Retina (tissue), 1 donor: ENCODE measurements at regions not wholly inside any gene's neighbourhood (a gene's known extent, or its start where the extent isn't known, plus 50 kb on each side); places are given as distances from the start of the nearest gene placed in this dataset.
A peak's percentile ranks its signal among the peaks of the same experiment; 100 is the strongest.
"Not testable (repeated sequence)": the region's sequence is repeated elsewhere in the genome, so short reads cannot be mapped to it uniquely, and the experiment has no call there.

Source experiments
- DNase-seq: peaks from one replicate; pipeline ENCODE4 v3.0.0-alpha.2; 2016

DNA sequence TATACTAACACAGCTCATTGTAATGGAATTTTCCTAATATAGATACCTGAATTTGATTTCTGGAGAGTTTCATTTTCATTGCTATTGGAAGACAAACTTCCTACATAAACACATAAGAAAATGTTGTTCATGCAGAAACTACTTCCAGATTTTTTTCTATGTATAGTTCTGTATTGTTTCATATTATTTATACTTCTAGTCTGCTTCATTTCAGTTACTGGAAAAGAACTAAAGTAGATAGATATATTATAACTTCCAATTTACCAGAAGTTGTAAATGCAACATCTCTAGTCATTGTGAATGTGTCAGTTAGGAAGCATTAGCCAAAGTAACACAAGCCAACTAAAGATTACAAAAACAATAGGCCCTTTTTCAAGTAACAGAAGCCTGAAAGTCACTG is 147.3 kb upstream of the ZNF385D start:
- DNase-seq = no peak

DNA sequence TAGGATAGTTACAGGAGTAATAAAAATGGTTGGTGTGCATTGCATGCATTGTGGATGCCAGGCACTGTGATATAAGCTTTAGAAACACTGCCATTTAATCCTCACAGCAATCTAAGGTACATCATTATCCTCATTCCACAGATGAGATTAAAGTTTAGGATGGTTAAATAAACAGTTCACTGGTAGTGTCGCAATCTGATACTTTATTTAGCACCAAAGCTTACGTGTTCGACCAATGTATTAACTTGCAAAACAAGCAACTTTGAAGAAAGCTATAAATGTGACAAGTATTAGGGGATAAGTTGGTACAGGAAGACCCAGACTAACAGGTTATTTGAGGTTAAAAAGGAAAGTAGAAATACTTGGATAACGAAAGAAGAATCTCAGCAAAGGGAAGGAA is 150.5 kb upstream of the ZNF385D start:
- no peak for DNase-seq

DNA sequence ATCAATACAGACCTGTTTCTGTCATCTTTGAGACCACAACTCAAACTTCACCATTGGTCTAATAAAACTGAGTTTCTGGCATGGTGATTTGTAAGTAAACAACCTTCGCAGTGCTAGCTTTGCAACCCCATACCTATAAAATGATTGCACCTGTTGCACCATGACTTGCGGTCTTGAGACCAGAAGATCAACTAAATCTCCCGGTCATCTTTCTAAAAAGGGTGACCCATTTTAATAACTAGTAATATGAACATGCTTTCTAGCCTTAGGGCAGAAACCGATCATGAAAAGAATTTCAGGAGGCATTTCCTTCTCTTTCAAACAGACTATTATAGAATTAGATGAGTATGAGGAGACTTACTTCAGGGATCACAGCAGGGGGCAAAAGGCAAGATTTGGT is 151.9 kb upstream of the ZNF385D start:
- DNase-seq = no peak

DNA sequence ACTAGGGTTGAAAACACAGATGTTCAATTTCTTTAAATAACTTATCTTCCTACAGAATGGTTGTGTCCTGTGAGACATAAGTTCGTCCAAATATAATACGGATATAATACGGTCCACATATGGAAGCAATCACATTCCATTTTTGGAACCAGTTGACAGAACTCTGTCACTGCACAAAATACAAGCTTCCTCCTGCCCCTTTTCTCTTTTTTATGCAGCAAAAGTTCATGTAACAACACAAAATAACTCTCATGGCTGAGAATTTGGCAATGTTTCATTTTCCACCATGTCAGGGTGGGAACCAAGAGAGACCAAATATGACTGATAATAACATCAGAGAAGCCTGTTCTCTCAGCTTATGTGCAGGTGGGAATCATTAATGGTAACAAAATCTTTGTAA is 158.1 kb upstream of the ZNF385D start:
- DNase-seq = no peak

DNA sequence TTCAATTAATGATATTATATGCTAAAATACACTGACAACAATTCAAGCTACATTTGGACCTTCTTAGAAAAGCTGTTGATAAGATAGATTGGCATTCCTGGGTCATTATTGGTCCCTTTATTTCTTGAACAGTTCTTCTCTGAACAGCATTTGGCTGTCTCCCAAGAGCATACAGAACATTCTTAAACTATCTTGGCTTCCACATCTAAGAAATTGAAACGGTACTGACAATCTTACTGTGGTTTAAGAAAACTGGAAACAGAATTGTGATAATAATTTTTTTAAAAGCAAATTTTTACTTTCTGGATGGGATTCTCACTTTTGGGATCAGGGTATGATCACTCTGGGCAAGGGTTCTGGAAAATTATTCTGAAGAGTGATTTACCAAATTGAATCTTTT is 161.7 kb upstream of the ZNF385D start:
- DNase-seq = no peak

DNA sequence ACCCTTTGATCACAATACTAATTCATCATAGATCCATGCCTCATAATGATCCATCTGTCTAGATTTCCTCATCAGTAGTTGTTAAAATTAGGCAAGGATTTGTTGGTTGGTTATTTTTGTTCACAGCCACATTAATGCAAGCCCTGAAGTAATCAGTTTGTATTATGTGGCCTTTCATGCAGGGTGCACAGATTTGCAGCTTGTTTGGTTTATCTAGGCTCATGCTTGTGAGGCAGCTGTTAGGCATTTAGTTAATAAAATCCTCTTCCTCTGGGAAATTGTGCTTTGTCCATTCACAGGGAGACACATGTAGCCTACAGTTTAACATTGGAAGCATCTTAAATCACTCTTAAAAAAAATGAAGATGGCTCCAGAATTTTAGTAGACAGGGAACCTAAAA is 162.8 kb upstream of the ZNF385D start:
- DNase-seq = no peak

DNA sequence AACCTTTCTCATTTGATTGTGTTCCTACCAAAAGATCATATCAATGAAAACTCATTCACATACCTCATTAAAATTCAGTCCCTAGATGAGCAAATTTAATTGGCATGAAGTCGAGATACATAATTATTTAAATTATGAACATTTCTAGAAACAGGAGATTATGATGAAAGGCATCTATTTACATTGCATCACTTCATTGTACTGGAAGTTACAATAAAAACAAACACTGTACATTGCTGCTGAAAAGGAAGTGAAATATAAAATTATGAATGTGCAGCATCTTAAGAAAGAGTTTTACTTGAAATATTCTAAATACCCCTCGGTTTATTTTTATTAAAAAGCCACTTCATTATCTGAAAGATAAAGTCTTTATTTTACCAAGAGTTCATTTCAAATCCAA is 163.4 kb upstream of the ZNF385D start:
- no peak for DNase-seq

DNA sequence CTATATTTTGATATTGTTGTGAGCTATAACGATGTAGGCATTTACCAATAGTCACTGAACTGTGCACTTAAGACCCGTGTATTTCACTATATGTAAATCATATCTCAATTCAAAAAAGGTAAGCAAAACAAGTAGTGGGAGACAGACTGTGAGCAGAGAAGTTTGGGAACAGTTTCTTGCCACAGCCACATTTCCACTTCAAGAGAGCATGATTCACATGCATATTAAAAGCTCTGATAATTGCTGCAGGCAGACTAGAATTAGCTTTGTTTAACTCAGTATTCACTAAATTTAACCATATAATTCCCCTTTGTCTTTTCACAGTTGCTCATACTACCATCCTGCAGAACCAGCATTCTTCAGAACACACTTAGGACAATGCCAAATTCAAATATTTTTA is 168.4 kb upstream of the ZNF385D start:
- DNase-seq = no peak

DNA sequence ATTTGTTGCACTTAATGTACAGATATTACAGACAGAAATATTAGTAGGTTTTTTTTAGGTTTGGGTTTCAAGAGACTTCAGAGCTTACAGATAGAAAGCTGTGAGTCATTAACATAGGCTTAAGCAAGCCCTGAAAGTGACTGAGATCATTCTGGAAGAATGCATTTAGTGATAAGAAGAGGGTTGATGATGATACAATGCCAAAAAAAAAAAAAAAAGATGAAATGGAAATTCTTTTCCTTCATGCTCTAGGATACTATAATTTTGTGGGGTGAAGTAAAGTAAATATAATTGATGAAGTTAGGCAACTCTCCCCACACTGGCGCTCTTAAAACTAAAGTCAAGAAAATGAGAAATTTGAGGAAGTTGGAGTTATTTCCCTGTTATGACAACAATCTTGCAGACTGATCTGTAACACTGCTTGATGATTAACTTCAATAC is 169.4 kb upstream of the ZNF385D start:
- DNase-seq = no peak

DNA sequence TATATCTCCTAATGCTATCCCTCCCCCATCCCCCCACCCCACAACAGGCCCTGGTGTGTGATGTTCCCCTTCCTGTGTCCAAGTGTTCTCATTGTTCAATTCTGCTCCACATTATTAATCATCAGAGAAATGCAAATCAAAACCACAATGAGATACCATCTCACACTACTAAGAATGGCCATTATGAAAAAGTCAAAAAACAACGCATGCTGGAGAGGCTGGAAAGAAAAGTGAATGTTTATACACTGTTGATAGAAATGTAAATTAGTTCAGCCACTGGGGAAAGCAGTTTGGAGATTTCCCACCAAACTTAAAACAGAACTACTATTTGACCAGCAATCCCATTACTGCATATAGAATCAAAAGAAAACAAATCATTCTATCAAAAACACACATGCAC is 172.1 kb upstream of the ZNF385D start:
- not testable (repeated sequence) for DNase-seq

DNA sequence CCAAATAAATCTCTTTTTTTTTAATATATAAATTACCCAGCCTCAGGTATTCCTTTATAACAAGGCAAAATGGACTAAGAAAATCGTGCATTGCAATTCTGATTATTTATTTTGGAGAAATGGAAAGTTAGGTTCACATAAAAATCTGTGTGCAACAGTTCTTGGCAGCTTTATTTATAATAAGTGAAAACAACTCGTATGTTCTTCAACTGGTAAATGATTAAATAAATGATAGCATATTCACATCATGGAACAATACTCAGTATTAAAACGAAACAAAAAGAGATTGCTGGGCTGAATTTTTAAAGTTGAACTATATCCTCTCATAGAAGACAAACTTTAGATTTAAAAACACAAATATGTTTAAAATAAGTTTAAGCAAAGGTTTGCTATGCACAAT is 176.3 kb upstream of the ZNF385D start:
- DNase-seq = no peak

DNA sequence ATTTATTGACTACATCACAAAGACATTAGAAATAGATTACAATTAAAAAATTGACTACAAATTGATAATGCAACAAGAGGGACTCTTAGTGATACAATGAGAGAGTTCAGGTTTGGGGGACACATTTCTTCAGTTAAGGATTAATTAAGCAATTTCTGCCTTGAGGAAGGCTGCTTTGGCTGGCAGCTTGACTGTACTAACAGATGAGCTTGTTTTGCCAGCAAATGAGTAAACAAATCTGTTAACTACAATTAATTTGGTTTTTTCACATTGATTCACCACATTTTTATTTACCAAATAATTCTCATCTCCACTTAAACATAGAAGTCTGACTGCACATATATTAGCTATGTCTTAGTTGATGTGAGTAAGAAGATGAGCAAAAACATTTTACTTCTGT is 183.6 kb upstream of the ZNF385D start:
- DNase-seq = no peak

DNA sequence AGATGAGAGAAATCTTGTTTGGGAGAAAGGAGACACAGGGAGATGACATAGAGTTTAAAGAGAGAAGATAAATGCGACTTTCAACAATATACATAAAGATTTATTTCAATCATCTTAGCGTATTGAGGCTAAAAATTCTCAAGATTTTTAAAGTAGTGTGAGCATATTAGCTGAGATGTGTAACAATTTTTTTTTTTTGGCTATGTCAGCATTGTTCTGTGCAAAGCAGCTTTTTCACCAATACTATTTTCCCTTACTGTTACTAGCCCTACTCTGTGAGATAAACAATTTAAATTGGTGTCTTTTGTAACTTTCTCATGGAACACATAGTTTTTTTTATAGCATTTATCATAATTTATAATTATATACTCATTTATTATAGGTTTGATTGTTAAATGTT is 185.2 kb upstream of the ZNF385D start:
- no peak for DNase-seq

DNA sequence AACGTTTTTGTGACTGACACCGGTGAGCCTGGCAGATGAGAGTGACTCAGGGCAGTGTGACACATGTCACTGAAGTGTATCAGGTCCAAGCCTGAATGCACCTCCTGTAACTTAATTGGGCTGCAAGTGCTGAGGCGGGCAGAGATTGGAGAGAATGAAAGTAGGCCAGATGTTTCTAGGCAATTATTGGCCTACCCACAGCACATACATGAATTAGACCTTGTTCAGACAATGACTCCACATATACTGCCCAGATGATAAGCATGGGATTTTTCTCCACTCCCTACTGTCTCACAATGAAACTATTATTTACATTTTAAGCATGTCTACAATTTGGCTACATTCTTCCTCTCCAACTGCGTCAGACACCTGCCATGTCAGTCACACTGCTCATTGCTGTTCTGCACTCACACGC is 187.3 kb upstream of the ZNF385D start:
- DNase-seq = peak; percentile 44

DNA sequence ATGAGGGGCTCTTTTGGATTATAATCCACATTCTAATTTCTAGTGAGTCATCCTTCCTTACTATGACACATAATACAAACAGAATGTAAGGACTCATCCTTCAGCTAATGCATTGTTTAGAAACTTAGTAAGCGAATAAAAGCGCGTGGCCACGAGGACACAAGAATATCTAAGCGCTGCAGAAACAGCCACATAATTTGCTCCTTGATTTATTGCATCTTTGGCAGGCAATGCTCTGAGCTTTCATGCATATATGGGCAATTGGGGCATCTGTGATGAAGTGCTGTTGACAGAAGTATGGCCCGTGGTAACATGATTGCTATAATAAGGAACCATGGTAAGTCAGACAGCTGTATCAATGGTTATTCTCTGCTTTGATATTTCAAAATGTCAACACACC is 191.3 kb upstream of the ZNF385D start:
- peak; percentile 79 for DNase-seq

DNA sequence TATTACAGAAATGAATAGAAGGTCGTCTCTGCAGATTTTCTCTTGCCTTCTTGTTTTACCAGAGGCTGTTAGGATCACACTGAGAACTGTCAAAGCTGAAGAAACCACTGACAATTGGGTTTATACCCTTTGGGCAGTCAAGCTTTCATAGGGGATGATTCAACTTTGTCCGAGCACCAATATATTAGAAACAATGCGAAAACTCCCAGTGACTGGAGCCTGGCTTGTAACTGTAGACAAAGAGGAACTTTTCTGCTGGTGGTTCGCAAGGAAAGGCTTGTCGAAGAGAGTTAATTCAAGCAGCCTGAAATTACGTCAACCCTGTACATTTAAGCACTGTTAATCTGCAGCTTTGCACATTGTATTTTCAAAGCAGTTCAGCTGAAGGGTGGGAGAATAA is 193.2 kb upstream of the ZNF385D start:
- peak; percentile 82 for DNase-seq

DNA sequence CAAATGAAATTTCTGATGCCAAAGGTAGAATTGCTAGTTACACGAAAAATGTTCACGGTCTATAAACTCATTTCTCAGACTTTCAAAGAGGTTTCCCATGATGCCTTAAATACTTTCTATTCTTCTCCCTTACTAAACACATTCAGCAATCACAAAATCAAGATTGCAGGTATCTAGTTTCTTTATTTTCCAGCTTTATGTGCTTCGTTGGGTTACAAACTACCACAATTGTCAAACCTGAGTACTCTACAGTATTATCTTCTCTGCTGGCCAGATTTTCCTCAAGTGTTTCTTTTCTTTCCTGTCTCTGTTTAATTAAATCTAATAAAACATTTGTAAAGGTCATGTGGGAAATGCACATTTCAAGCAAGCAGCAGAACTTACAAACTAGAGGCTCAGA is 201.8 kb upstream of the ZNF385D start:
- DNase-seq = no peak

DNA sequence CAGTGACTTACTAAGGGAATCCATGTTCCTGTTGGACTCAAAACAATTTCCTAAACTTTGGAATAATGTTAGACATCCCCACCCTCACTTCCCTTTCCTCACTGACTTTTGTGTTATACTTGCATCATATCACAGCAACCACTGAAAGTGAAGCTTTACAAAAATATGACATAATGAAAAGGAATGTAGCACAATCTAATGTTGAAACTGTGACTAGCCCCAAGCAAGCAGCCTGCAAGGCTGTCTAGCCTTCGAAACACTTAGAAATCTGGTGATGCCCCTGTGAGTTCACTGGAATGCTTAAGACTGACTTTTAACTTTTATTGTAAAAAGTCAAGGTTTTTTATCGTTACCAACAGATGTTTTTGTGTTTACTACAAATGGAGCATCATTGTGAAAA is 203.7 kb upstream of the ZNF385D start:
- DNase-seq = no peak

DNA sequence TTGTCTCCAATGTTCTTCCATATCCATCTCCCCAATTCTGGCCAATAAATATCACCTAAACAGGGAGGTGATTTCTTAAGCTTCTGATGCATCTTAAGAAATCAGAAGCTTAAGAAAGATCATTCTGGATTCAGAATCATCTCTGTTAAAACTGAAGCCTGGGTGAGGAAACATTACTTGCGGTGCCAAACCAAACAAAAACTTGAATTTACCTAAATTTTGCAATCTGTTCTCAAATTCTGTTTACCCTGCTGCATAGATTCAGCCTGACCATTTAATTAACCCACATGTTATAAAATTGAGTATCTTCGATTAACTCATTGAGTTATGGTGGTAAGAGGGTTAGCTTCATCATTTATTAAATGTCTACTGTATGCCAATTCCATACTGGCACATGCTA is 204.4 kb upstream of the ZNF385D start:
- no peak for DNase-seq

DNA sequence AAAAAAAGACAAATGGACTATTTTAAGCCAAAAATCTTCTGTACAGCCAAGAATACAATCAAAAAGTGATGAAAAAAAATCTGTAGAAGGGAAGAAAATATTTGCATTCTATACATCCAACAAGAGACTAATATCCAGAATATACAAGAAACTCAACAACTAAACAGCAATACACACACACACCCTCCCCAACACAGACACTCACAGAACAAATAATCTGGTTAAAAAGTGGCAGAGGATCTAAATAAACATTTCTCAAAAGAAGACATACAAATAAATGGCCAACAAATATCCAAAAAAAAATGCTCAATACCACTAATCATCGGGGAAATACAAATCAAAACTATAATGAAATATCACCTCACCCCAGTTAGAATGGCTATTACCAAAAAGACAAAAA is 209.0 kb upstream of the ZNF385D start:
- no peak for DNase-seq

DNA sequence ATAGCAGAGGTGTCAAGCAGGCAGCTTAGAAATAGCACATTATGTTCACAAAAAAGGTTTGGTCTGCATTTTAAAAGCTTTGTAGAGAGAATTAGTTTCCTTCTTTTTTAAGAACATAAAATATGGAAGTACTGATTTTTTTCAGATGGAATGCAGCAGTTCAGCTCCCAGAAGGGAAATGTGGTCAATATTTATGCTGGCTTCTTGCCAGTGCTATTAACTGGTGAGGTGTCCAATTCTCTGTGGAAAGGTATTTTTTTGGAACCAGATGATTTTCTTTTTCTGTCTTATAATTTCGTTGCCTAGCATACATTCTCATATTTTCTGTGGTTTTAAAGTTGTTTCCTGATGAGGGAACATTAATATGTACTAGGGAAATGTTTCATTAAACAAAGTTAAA is 211.4 kb upstream of the ZNF385D start:
- DNase-seq = no peak

DNA sequence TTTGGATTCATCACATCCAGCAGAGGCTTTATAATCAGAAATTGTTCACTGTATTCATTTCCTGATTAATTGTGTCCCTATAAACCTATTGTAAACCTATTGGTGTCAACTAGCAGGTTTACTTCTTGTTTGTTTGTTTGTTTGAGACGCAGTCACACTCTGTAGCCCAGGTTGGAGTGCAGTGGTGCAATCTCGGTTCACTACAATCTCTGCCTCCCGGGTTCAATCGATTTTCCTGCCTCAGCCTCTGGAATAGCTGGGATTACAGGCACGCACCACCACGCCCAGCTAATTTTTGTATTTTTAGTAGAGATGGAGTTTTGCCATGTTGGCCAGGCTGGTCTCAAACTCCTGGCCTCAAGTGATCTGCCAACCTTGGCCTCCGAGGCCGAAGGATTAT is 215.4 kb upstream of the ZNF385D start:
- not testable (repeated sequence) for DNase-seq

DNA sequence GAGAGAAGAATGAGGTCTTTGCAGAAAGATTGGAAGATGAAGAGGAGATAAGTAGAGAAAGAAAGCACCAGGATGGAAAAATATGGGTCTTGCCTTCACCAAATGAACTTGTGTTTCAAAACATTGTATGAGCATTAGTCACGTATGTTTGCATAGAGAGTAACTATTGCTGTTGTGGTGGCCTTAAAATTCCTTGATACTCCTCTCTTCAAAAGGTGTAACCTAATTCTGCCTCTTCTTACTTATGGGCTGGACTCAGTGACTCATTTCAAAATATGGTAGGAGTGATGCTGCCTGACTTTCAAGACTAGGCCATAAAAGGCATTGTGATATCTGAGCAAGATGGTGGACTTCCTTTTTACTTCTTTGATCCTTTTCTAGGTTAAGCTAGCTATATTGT is 228.7 kb upstream of the ZNF385D start:
- DNase-seq = no peak

DNA sequence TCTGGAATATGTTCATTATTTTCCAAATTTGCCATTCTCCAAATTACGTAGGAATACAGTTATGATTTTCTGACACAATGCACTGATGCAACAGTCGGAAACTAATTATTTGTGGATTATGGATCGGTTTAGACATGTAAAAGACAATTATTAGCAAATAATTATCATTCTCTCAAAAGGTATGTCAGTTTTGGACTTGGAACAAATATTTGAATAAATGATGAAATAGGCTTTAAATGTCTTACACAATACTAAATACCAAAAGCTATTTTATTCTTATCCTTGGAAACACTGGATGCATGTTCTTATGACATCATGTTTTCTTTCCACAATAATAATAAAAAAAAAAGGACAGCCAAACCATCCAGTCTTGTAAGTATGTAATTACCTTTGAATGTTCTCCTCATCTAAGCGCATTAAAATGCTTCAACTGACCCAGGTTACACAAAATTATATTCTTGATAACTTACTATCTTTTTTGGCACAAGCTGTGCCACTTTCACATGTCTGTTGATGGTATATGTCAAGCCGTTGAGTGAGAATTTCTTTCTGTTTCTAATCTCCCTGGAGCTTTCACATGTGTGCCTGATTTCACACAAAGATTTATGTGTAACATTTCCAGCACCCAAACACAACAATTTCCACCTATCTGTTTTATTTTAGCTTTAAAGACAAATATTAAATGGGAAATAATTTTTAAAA is 238.5 kb upstream of the ZNF385D start:
- no peak for DNase-seq

DNA sequence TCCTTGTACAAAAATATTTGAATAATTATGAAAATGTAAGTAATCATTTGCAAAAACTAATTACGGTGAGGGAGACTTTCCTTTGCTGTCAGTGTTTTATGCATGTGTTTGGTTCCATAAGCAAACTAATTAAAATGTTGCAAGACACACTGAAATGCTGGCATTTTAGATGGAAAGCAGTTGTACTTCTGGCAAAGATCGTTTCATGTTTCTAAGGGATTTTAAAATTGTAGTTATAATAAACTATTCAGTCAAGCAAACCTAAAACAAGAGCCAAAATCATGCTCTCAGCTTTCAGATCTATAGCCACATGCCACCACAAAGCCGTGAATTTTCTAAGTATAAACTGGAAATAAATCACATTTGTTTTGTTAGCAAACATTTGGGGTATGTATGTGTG is 240.1 kb upstream of the ZNF385D start:
- DNase-seq = no peak
